Tibial artery (tissue), 4 donors: ENCODE measurements at regions not wholly inside any gene's neighbourhood (a gene's known extent, or its start where the extent isn't known, plus 50 kb on each side); places are given as distances from the start of the nearest gene placed in this dataset.

Experiments
- DNase-seq, 2 donors: peaks; one replicate each; pipeline ENCODE4 v3.0.0-alpha.2; 2019
- H3K27ac ChIP-seq, 2 donors: fragments of 200-600 bp; sonication (generic) in 1 of 2; 1 replicate in 1 of 2; 2 replicates in 1 of 2; pipeline ENCODE4 v1.5.1; 2018 to 2019; ENCODE audit warnings: mild to moderate bottlenecking in 1 of 2
- H3K27me3 ChIP-seq, 2 donors: fragments of 200-600 bp; sonication (generic) in 1 of 2; one replicate each; pipeline versions ENCODE4 v1.5.1 to v1.6.0; 2016 to 2019
- H3K36me3 ChIP-seq, 3 donors: fragments of 200-600 bp; sonication (generic) in 2 of 3; one replicate each; pipeline ENCODE4 v1.5.1; 2016 to 2019; ENCODE audit warnings: mild to moderate bottlenecking in 2 of 3
- H3K4me1 ChIP-seq, 4 donors: fragments of 200-600 bp; sonication (generic) in 2 of 4; 1 replicate in 3 of 4; 2 replicates in 1 of 4; pipeline ENCODE4 v1.5.1; 2016 to 2019
- H3K4me3 ChIP-seq, 2 donors: fragments of 200-600 bp; sonication (generic) in 1 of 2; 1 replicate in 1 of 2; 2 replicates in 1 of 2; pipeline ENCODE4 v1.5.1; 2018 to 2019; ENCODE audit warnings: mild to moderate bottlenecking in 2 of 2
- H3K9me3 ChIP-seq, 3 donors: fragments of 200-600 bp; sonication (generic) in 1 of 3; one replicate each; pipeline ENCODE4 v1.5.1; 2016 to 2019
- intact Hi-C: fragments of 100-400 bp; cut with DNase I; formaldehyde crosslinking; loops from one replicate; pipeline ENCODE4 v1.15.0; 2023; ENCODE audit warnings: low total_unique reads
- TF ChIP-seq, protein P1 (sequence below), 2 experiments: fragments of 200-600 bp in 1 of 2; fragments of 450-650 bp in 1 of 2; IDR thresholded peaks; one replicate each; pipeline ENCODE4 v1.5.1; 2017 to 2019; ENCODE audit warnings: antibody characterized with exemption in 2 of 2, mild to moderate bottlenecking in 1 of 2, moderate library complexity in 1 of 2

DNA sequence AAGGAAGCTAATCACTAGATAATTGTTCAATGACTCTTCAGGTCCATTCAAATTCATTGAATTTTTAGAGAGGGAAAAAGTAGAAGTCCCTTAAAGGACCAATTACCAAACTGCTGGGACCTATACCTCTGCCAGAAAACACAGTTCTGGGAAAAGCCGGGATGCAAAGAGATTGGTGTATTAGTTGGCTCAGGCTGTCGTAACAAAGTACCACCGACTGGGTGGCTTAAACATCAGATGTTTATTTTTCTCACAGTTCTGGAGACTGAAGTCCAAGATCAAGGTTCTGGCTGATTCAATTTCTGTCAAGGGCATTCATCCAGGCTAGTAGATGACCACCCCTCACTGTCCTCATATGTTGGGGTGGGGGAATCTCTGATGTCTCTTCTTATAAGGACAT, 177.1 kb upstream of the FSTL4 start:
- TF ChIP-seq, protein P1, sequence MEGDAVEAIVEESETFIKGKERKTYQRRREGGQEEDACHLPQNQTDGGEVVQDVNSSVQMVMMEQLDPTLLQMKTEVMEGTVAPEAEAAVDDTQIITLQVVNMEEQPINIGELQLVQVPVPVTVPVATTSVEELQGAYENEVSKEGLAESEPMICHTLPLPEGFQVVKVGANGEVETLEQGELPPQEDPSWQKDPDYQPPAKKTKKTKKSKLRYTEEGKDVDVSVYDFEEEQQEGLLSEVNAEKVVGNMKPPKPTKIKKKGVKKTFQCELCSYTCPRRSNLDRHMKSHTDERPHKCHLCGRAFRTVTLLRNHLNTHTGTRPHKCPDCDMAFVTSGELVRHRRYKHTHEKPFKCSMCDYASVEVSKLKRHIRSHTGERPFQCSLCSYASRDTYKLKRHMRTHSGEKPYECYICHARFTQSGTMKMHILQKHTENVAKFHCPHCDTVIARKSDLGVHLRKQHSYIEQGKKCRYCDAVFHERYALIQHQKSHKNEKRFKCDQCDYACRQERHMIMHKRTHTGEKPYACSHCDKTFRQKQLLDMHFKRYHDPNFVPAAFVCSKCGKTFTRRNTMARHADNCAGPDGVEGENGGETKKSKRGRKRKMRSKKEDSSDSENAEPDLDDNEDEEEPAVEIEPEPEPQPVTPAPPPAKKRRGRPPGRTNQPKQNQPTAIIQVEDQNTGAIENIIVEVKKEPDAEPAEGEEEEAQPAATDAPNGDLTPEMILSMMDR (IDR thresholded peaks at IDR 0.05) = no peak
- Histone ChIP-seq H3K9me3 (no peaks in the 10 kb centered on the region), H3K36me3 (no peaks in the 10 kb centered on the region), H3K27me3 (no peaks in the 10 kb centered on the region), H3K4me3 (no peak overlapping the region), H3K4me1 (no peaks in the 10 kb centered on the region), H3K27ac (no peak overlapping the region)
- no peak for DNase-seq
- intact Hi-C loops = no loop called here

GRCh38 chr5:133788121-133788520, 175.8 kb upstream of the FSTL4 start:
- intact Hi-C loops = no loop called here
- H3K4me1 ChIP-seq = no peaks in the 10 kb centered on the region
- TF ChIP-seq, protein P1 (IDR thresholded peaks at IDR 0.05) = no peak
- H3K36me3 ChIP-seq = no peaks in the 10 kb centered on the region
- no peaks in the 10 kb centered on the region for H3K9me3 ChIP-seq
- H3K27ac ChIP-seq = no peak overlapping the region
- no peaks in the 10 kb centered on the region for H3K27me3 ChIP-seq
- H3K4me3 ChIP-seq = no peak overlapping the region
- no peak for DNase-seq

DNA sequence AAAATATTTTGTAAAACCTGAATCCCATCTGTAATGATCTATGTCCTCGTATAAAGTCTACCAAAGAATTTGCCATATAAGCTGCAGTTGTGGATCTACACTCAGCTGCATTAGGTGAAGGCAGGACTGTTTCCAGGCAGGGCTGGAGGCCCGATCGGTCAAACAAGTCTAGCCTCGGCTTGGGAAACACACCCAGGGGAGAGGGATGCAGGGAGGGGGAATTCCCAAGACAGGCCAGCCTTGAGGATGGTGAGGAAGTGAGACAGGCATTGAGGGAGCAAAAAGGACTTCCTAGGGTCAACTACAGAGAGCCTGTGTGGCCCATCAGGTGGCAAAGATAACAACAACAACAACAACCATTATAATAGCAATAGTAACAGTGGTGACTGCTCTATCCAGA, 174.1 kb upstream of the FSTL4 start:
- Histone ChIP-seq H3K4me3 (no peak overlapping the region), H3K27ac (no peak overlapping the region), H3K27me3 (no peaks in the 10 kb centered on the region), H3K9me3 (no peaks in the 10 kb centered on the region), H3K4me1 (no peaks in the 10 kb centered on the region), H3K36me3 (no peaks in the 10 kb centered on the region)
- TF ChIP-seq, protein P1 (IDR thresholded peaks at IDR 0.05) = no peak
- intact Hi-C loops = no loop called here
- DNase-seq = no peak

GRCh38 chr5:133785182-133785581, 172.8 kb upstream of the FSTL4 start:
- TF ChIP-seq, protein P1 (IDR thresholded peaks at IDR 0.05) = no peak
- H3K9me3 ChIP-seq = no peaks in the 10 kb centered on the region
- no peaks in the 10 kb centered on the region for H3K36me3 ChIP-seq
- H3K27me3 ChIP-seq = no peaks in the 10 kb centered on the region
- no peaks in the 10 kb centered on the region for H3K4me1 ChIP-seq
- no peak overlapping the region for H3K27ac ChIP-seq
- intact Hi-C loops = no loop called here
- H3K4me3 ChIP-seq = no peak overlapping the region
- no peak for DNase-seq

GRCh38 chr5:133783481-133783880, 171.1 kb upstream of the FSTL4 start:
- no peak overlapping the region for H3K4me3 ChIP-seq
- no peaks in the 10 kb centered on the region for H3K4me1 ChIP-seq
- TF ChIP-seq, protein P1 (IDR thresholded peaks at IDR 0.05) = no peak
- no peaks in the 10 kb centered on the region for H3K27me3 ChIP-seq
- H3K9me3 ChIP-seq = no peaks in the 10 kb centered on the region
- H3K27ac ChIP-seq = no peak overlapping the region
- intact Hi-C loops = no loop called here
- no peaks in the 10 kb centered on the region for H3K36me3 ChIP-seq
- DNase-seq = no peak

DNA sequence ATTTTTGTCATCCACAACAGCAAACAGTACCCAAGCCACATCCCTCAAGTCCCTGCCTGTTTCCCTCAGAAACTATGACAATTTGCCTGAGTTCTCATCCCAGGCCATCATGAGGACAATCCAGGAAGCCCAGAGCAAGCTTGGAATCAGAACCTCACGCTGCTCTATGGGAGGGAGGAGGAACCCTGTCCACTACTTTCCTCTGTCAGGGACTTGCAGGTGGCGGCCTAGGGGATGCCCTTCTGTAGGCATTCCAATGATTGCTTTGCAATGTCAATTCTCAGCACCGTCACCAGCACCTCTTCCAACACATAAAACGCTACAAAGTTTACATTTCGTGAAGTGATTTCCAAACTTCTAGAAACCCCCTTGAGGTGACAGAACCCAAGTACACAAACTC, 170.4 kb upstream of the FSTL4 start:
- H3K27me3 ChIP-seq = no peaks in the 10 kb centered on the region
- no peak overlapping the region for H3K27ac ChIP-seq
- TF ChIP-seq, protein P1 (IDR thresholded peaks at IDR 0.05) = no peak
- no peak for DNase-seq
- no peak overlapping the region for H3K4me3 ChIP-seq
- no peaks in the 10 kb centered on the region for H3K4me1 ChIP-seq
- no peaks in the 10 kb centered on the region for H3K9me3 ChIP-seq
- intact Hi-C loops = no loop called here
- H3K36me3 ChIP-seq = no peaks in the 10 kb centered on the region
